Fibroblast of lung (primary cell): ENCODE measurements at regions not wholly inside any gene's neighbourhood (a gene's known extent, or its start where the extent isn't known, plus 50 kb on each side); places are given as distances from the start of the nearest gene placed in this dataset.
"Not testable (repeated sequence)": the region's sequence is repeated elsewhere in the genome, so short reads cannot be mapped to it uniquely, and the experiment has no call there.

Source experiments
- CTCF ChIP-seq, 2 donors: IDR thresholded peaks in 1 of 2; conservative IDR thresholded peaks in 1 of 2; 1 replicate in 1 of 2; 2 replicates in 1 of 2; pipeline ENCODE4 v1.5.1; 2011 to 2012; ENCODE audit warnings: low read length in 2 of 2, control low read depth in 1 of 2, inconsistent platforms in 1 of 2, low read depth in 1 of 2, mild to moderate bottlenecking in 1 of 2
- EZH2 ChIP-seq: IDR thresholded peaks from 2 replicates; pipeline ENCODE4 v1.5.1; 2012; ENCODE audit warnings: low read length, control low read depth, mild to moderate bottlenecking; ENCODE audit errors: missing control alignments

GRCh38 chr9:41655071-41655554, 466.0 kb upstream of the ZNG1F start:
- not testable (repeated sequence) for TF ChIP-seq CTCF (conservative IDR thresholded peaks at IDR 0.05 in 1 of 2, IDR thresholded peaks at IDR 0.05 in 1 of 2; ENCODE audit: low read depth in 1 of 2, low read length in 2 of 2); EZH2
